Smooth muscle cell (in vitro differentiated cells): ENCODE measurements at regions not wholly inside any gene's neighbourhood (a gene's known extent, or its start where the extent isn't known, plus 50 kb on each side); places are given as distances from the start of the nearest gene placed in this dataset.

Experiments
- DNase-seq: peaks from one replicate; lab custom pipeline; 2025; ENCODE audit not compliant: unreplicated experiment; lab: John Stamatoyannopoulos, UW
- H2AFZ ChIP-seq: fragments of 200-600 bp; sonication (generic); 2 replicates; pipeline ENCODE4 v1.6.0; 2016; ENCODE audit warnings: antibody characterized with exemption, low read depth, mild to moderate bottlenecking
- H3F3A ChIP-seq: fragments of 200-600 bp; sonication (generic); 2 replicates; pipeline ENCODE4 v1.6.0; 2017; ENCODE audit warnings: antibody characterized with exemption, low read depth
- H3K27ac ChIP-seq: fragments of 200-600 bp; sonication (generic); 2 replicates; pipeline ENCODE4 v1.5.1; 2016; ENCODE audit warnings: low read depth, mild to moderate bottlenecking
- H3K27me3 ChIP-seq: fragments of 200-600 bp; sonication (generic); 2 replicates; pipeline ENCODE4 v1.6.1; 2016; ENCODE audit warnings: low read depth, mild to moderate bottlenecking
- H3K36me3 ChIP-seq: fragments of 200-600 bp; sonication (generic); 2 replicates; pipeline ENCODE4 v1.5.1; 2016; ENCODE audit warnings: low read depth
- H3K4me1 ChIP-seq: fragments of 200-600 bp; sonication (generic); 2 replicates; pipeline ENCODE4 v1.5.1; 2016; ENCODE audit warnings: low read depth
- H3K4me2 ChIP-seq: fragments of 200-600 bp; sonication (generic); 2 replicates; pipeline ENCODE4 v1.6.0; 2016; ENCODE audit warnings: mild to moderate bottlenecking
- H3K4me3 ChIP-seq: fragments of 200-600 bp; sonication (generic); 2 replicates; pipeline ENCODE4 v1.5.1; 2016; ENCODE audit warnings: mild to moderate bottlenecking
- H3K79me2 ChIP-seq: fragments of 200-600 bp; sonication (generic); 2 replicates; pipeline ENCODE4 v1.6.0; 2016; ENCODE audit warnings: low read depth, mild to moderate bottlenecking
- H3K9ac ChIP-seq: fragments of 200-600 bp; sonication (generic); 2 replicates; pipeline ENCODE4 v1.6.0; 2016; ENCODE audit warnings: low read depth
- H3K9me3 ChIP-seq: fragments of 200-600 bp; sonication (generic); replicated peaks from 2 replicates; pipeline ENCODE4 v1.5.1; 2016; ENCODE audit warnings: low read depth
- H4K20me1 ChIP-seq: fragments of 200-600 bp; sonication (generic); 2 replicates; pipeline ENCODE4 v1.6.0; 2016; ENCODE audit warnings: low read depth
- WGBS: methylation state at CpG from one replicate; pipeline ENCODE4 v1.1.7; 2016; ENCODE audit warnings: low lambda C conversion rate; 5-methylcytosine and 5-hydroxymethylcytosine counted together
- TF ChIP-seq, protein P1 (sequence below): fragments of 200-600 bp; sonication (generic); IDR thresholded peaks from 2 replicates; pipeline ENCODE4 v1.5.1; 2017; ENCODE audit warnings: borderline replicate concordance, mild to moderate bottlenecking, antibody characterized with exemption; ENCODE audit not compliant: insufficient read depth, poor library complexity, severe bottlenecking

DNA sequence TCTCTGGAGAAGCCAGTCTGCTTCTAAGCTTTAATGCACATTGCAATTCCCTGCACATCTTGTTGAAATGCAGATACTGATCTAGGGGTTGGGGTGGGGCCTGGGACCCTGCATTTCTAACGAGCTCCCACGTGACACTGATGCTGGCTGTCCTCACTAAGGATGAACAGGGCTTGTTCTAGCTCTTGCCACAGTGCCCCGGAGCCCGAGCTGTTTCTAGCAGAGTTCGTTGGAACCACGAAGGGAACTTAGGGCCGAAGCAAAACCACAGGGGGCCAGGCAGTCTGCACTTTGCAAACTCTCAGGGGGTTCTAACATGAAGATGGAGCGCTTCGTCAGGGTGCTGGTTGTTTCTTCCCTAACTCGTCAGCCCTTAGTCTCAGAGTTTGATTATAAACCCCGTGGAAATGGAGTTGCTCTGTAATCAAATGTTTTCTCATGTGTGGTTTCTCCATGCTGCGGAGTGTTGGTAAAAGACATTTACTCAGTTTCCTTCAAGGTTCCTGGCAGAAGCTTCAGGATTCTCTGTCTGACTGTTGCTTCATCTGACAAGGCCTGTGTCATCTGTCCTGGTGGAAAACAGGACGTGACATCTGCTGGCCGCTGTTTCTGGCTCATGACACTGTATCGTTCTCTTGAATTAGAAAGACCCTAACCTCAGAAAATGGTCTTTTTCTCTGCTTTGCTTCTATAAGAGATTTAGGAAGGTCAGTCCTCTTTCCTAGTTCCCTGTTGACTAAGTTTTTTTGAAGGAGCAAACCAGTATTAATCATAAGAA is 221.5 kb downstream of the TEX29 start:
- H3K4me1 ChIP-seq, result no peaks in the 10 kb centered on the region
- no peaks in the 10 kb centered on the region for H3K79me2 ChIP-seq

DNA sequence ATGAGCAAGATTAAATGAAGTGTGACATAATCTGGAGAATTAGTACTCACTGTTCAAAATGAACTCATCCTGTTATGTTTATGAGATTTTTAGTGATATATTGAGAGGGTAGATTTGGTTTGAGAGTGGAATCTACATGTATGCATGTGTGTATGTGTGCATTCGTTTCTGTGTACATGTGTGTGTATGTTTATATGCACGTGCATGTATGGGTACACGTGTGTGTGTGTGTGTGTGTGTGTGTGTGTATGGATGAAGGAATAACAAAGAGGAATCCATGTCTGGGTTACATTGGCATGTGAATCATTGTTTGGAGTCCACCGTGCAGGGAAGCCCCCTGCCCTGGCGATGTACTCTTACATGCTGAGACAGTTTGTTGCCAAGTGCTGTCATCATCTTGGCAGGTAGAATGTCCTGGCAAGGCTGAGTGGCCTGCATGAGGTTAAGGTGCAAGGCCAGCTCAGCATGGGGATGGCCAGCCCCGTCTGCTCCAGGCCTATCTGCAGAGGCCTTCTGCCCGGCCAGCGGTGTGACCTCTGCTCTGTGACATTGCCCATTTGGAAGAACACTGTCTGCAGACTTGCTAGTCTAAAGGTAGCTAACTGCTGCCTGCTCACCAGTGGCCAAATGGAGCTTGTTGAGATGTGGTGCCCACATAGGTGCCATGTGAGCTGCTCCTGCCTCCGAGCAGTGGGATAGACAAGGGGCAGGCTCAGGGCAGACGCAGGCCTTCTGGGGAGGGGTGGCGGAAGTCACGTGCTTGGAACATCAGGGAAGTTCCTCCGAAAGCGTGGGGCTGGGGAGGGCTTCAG is 222.3 kb downstream of the TEX29 start:
- TF ChIP-seq, protein P1, sequence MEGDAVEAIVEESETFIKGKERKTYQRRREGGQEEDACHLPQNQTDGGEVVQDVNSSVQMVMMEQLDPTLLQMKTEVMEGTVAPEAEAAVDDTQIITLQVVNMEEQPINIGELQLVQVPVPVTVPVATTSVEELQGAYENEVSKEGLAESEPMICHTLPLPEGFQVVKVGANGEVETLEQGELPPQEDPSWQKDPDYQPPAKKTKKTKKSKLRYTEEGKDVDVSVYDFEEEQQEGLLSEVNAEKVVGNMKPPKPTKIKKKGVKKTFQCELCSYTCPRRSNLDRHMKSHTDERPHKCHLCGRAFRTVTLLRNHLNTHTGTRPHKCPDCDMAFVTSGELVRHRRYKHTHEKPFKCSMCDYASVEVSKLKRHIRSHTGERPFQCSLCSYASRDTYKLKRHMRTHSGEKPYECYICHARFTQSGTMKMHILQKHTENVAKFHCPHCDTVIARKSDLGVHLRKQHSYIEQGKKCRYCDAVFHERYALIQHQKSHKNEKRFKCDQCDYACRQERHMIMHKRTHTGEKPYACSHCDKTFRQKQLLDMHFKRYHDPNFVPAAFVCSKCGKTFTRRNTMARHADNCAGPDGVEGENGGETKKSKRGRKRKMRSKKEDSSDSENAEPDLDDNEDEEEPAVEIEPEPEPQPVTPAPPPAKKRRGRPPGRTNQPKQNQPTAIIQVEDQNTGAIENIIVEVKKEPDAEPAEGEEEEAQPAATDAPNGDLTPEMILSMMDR, result no peak
- WGBS, result 89% methylated on average over 14 of the region's 14 CpGs
- H2AFZ ChIP-seq, result no peak overlapping the region

More for the DNA sequence above, 221.5 kb downstream of the TEX29 start:
- no peaks in the 10 kb centered on the region for H3K36me3 ChIP-seq
- H3K27ac ChIP-seq, result no peak overlapping the region
- no peaks in the 10 kb centered on the region for H4K20me1 ChIP-seq
- H3K9me3 ChIP-seq, result no peaks in the 10 kb centered on the region
- no peak overlapping the region for H3K9ac ChIP-seq
- WGBS, result 83% methylated on average over 15 of the region's 15 CpGs
- H3K27me3 ChIP-seq, result peaks cover 21% of the 10 kb centered on the region
- H3K4me3 ChIP-seq, result no peak overlapping the region
- DNase-seq, result no peak
- no peaks in the 10 kb centered on the region for H3F3A ChIP-seq
- H2AFZ ChIP-seq, result no peak overlapping the region
- no peak overlapping the region for H3K4me2 ChIP-seq
- TF ChIP-seq, protein P1, result no peak

DNA sequence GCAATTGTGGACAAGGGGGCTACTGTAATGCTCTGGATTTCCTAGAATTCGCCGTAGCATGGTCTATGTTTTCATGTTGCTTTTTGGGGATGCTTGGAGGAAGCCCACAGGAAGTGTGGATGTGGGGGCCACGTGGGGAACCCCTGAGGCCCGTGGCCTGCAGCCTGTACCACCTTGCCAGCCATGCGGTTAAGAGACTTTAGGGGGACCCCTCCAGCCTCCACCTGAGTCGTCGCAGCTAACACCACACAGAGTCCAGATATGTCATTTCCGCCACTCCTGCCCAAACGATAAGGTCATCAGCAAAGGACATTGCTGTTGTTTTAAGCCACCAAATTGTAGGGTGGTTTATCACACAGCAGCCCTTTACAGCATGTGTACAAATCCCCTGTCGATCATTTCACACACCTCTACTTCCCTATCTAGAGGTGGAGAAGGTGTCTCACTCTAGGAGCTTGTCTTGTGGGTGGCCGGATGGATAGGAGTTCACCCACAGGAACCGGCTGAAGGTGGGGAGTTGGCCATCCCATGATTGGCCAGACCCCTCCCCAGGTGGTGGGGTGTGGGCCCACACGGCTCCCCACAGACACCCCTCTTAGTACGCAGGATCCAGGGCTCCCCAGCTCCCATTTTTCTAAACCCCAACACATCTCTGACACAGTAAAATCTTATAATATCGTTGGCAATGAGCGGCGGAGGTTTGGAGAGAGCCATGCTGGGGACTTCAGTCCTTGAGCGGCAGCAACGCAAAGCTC is 226.7 kb downstream of the TEX29 start:
- no peaks in the 10 kb centered on the region for H3F3A ChIP-seq
- no peaks in the 10 kb centered on the region for H3K4me1 ChIP-seq
- peaks cover 1% of the 10 kb centered on the region for H3K27me3 ChIP-seq
- no peak for DNase-seq
- no peaks in the 10 kb centered on the region for H3K79me2 ChIP-seq
- WGBS, result 90% methylated on average over 19 of the region's 19 CpGs
- H3K4me2 ChIP-seq, result no peak overlapping the region
- TF ChIP-seq, protein P1, result no peak
- no peaks in the 10 kb centered on the region for H3K9me3 ChIP-seq
- no peaks in the 10 kb centered on the region for H3K36me3 ChIP-seq
- H3K27ac ChIP-seq, result no peak overlapping the region
- H4K20me1 ChIP-seq, result no peaks in the 10 kb centered on the region
- no peak overlapping the region for H2AFZ ChIP-seq
- no peak overlapping the region for H3K4me3 ChIP-seq
- H3K9ac ChIP-seq, result no peak overlapping the region

More for the DNA sequence above, 222.3 kb downstream of the TEX29 start:
- H3K4me2 ChIP-seq, result no peak overlapping the region
- H3K27ac ChIP-seq, result no peak overlapping the region
- H3K27me3 ChIP-seq, result peaks cover 13% of the 10 kb centered on the region
- no peaks in the 10 kb centered on the region for H3K36me3 ChIP-seq
- no peaks in the 10 kb centered on the region for H3K79me2 ChIP-seq
- H3K9ac ChIP-seq, result no peak overlapping the region
- H3F3A ChIP-seq, result no peaks in the 10 kb centered on the region
- no peak for DNase-seq
- H3K9me3 ChIP-seq, result no peaks in the 10 kb centered on the region
- H3K4me1 ChIP-seq, result no peaks in the 10 kb centered on the region
- H3K4me3 ChIP-seq, result no peak overlapping the region
- no peaks in the 10 kb centered on the region for H4K20me1 ChIP-seq
